DMS 273 (cell line): ENCODE measurements at regions not wholly inside any gene's neighbourhood (a gene's known extent, or its start where the extent isn't known, plus 50 kb on each side); places are given as distances from the start of the nearest gene placed in this dataset.
"Not testable (repeated sequence)": the region's sequence is repeated elsewhere in the genome, so short reads cannot be mapped to it uniquely, and the experiment has no call there.

Experiments
- DNase-seq: peaks from one replicate; lab custom pipeline; 2025; ENCODE audit not compliant: unreplicated experiment; lab: John Stamatoyannopoulos, UW

- no peak for DNase-seq
Measured at GRCh38 chr6:2324166-2324953, 79.0 kb upstream of the GMDS start.

DNA sequence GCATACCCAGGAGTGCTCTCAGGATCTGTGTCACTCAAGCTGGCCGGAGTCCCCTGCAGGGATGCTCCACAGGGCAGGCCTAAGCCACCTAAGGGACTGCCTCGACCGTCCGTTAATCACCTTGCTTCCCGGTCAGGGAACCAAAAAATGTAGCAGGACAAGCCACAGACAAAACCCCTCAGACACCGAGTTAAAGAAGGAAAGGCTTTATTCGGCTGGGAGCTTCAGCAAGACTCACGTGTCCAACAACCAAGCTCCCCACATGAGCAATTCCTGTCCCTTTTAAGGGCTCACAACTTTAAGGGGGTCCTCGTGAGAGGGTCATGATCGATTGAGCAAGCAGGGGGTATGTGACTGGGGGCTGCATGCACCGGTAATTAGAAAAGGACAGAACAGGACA lies 72.1 kb upstream of the GMDS start:
- not testable (repeated sequence) for DNase-seq

- DNase-seq: no peak
Measured at GRCh38 chr6:2314641-2315040, 69.2 kb upstream of the GMDS start.

DNA sequence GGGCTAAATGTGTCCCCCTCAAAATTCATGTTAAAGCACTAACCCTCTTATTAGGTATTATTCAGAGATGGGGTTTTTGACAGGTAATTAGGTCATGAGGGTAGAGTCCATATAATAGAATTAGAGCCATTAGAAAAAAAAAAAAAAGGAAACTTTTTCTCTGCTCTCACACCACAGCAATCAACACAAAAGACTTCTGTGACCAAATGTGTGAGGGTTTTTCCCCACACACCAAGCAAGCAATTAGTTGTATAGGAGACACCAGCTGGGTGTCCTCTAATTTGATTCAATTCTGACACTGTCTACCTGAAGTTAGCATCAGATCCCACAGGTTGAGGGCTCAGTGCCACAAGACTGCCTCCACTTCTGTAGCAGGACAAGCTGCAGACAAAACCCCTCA lies 64.6 kb upstream of the GMDS start:
- no peak for DNase-seq

DNA sequence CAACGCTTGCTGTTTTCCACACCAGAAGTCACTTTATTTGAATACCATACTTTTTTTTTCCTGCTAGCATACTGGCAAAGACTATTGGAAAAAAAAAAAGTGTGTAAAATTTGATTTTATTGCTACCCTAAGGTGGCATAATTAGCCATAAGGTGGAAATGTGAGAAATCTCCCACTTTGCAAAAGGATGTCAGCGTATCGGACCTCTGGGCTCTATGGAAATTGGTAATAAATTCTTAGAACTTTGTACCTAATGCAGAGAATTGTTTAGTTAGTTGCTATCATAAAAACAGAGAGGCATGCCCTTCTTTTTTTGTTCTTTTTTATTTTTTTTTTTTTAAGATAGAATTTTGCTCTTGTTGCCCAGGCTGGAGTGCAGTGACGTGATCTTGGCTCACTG lies 63.7 kb upstream of the GMDS start:
- no peak for DNase-seq

DNA sequence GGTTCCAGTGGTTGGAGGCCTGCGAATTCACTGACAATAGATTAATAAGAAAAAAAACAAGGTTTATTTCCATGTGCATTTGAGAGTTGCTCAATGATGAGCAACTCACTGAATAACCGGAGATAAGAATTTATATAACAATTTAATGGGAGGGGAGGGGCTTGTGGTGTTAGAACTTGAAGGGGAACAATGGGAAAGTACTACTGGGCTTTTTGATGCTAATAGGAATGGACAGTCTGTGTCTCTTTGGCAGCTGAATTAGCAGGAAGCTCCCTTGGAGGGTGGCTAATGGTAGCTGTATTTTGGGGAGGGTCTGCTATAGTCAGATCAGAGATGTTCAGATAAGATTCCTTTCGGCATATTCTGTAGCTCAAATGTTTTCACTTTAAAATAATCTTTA lies 62.4 kb upstream of the GMDS start:
- no peak for DNase-seq

- DNase-seq: no peak
Measured at GRCh38 chr6:2305951-2306350, 60.5 kb upstream of the GMDS start.

DNA sequence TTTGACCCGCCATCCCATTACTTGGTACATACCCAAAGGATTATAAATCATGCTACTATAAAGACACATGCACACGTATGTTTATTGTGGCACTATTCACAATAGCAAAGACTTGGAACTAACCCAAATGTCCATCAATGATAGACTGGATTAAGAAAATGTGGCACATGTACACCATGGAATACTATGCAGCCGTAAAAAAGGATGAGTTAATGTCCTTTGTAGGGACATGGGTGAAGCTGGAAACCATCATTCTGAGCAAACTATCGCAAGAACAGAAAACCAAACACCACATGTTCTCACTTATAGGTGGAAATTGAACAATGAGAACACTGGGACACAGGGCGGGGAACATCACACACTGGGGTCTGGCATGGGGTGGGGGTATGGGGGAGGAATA lies 57.1 kb upstream of the GMDS start:
- not testable (repeated sequence) for DNase-seq

DNA sequence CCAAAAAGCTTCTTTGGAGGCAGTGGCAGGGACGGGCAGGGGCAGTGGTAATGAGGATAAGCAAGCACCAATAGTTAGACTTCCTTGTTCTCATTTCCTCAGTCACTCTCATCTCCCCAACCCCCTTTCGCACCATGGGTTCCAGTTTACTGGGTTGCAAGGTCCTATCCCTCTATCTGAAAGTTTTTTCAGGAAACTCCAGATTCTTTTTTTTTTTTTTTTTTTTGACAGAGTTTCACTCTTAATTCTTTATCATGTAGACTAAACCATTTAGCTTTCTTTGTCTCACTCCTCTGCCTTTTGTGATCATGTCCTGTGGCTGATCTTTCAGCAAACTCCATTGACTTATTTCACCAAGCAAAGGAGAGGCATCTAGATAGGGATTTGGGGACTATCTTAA lies 51.4 kb upstream of the GMDS start:
- DNase-seq: no peak
